ENCODE measurements at regions not wholly inside any gene's neighbourhood (a gene's known extent, or its start where the extent isn't known, plus 50 kb on each side); places are given as distances from the start of the nearest gene placed in this dataset.

DNA sequence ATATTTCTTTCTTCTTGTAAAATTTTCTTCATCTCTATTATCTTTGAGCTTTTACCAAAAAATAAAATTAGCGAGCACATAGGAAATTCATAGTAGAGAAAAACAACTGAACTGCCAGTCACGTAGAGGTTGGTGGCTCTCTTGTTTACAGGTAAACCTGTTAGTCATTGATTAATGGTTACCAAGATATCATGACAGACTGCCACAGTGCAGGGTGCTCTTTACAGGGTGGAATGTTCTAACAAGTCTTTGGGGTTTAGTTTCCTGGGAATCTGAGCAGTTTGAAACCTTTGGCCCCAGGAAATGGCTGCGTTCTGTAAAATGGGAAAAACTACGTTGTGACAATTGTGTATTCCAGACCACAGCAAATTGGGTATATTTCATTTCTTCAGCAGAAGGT is 407.3 kb upstream of the ADARB2 start:
- ATAC-seq (ENCODE audit: low read depth) (no peak), DNase-seq (no peak)
- no peaks in the 10 kb centered on the region for H3K79me1 ChIP-seq (ENCODE audit: low read depth in 1 of 2, low read length in 2 of 2)
- H2BK5ac ChIP-seq (ENCODE audit: low read depth, low read length, poor library complexity, severe bottlenecking): no peak overlapping the region
- H3K14ac ChIP-seq (replicated peaks; ENCODE audit: low read depth, low read length): no peak overlapping the region
- no peaks in the 10 kb centered on the region for H3K27me3 ChIP-seq (ENCODE audit: control insufficient read depth, insufficient read depth, low read length)
- intact Hi-C loops (cut with micrococcal nuclease): no loop called here
- H4K91ac ChIP-seq (ENCODE audit: insufficient read depth, low read depth, low read length): no peak overlapping the region
- CTCF ChIA-PET: no interaction called here
- no peak overlapping the region for H3K4me3 ChIP-seq (ENCODE audit: insufficient read depth, low read depth, low read length)
- H2AK9ac ChIP-seq (replicated peaks; ENCODE audit: low read depth, low read length, poor library complexity): no peak overlapping the region
- H4K20me1 ChIP-seq (ENCODE audit: insufficient read depth, low read length): no peaks in the 10 kb centered on the region
- no peak overlapping the region for H3K56ac ChIP-seq (ENCODE audit: extremely low read depth, insufficient read depth, low read length)
- no peak overlapping the region for H2AK5ac ChIP-seq (ENCODE audit: low read depth, low read length)
- no peak overlapping the region for H2AFZ ChIP-seq (replicated peaks; ENCODE audit: low read length, poor library complexity)
- no peak overlapping the region for H3K23ac ChIP-seq (ENCODE audit: low read depth, low read length)
- no peaks in the 10 kb centered on the region for H3K36me3 ChIP-seq (ENCODE audit: control insufficient read depth, insufficient read depth, low read length)
- H3K9ac ChIP-seq (ENCODE audit: low read depth, low read length): no peak overlapping the region
- dilution Hi-C loops (cut with HindIII; ENCODE audit: low sequenced_read_pairs, unreplicated experiment): no loop called here
- no peak for TF ChIP-seq MAZ (IDR thresholded peaks at IDR 0.05; ENCODE audit: borderline replicate concordance, low read depth, low read length)
- no peak for TF ChIP-seq RAD21 (IDR thresholded peaks at IDR 0.05; ENCODE audit: low read length)
- TF ChIP-seq RCOR1 (IDR thresholded peaks at IDR 0.05; ENCODE audit: insufficient replicate concordance, low read length): no peak
- TF ChIP-seq CEBPB (IDR thresholded peaks at IDR 0.05; ENCODE audit: low read depth, low read length): no peak
- TF ChIP-seq, protein P1, sequence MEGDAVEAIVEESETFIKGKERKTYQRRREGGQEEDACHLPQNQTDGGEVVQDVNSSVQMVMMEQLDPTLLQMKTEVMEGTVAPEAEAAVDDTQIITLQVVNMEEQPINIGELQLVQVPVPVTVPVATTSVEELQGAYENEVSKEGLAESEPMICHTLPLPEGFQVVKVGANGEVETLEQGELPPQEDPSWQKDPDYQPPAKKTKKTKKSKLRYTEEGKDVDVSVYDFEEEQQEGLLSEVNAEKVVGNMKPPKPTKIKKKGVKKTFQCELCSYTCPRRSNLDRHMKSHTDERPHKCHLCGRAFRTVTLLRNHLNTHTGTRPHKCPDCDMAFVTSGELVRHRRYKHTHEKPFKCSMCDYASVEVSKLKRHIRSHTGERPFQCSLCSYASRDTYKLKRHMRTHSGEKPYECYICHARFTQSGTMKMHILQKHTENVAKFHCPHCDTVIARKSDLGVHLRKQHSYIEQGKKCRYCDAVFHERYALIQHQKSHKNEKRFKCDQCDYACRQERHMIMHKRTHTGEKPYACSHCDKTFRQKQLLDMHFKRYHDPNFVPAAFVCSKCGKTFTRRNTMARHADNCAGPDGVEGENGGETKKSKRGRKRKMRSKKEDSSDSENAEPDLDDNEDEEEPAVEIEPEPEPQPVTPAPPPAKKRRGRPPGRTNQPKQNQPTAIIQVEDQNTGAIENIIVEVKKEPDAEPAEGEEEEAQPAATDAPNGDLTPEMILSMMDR (conservative IDR thresholded peaks at IDR 0.05; ENCODE audit: low read depth, low read length): no peak
- no peak for TF ChIP-seq RFX5 (IDR thresholded peaks at IDR 0.05; ENCODE audit: low read depth, low read length)
- no peak for TF ChIP-seq BHLHE40 (IDR thresholded peaks at IDR 0.05; ENCODE audit: low read depth, low read length)
- H3K4me1 ChIP-seq (ENCODE audit: control insufficient read depth, insufficient read depth, low read length): no peaks in the 10 kb centered on the region
- WGBS, 2 experiments (ENCODE audit: extremely low coverage in 2 of 2, insufficient read length in 1 of 2): no CpG with 5 or more reads among the region's 4 CpGs
- H2BK15ac ChIP-seq (ENCODE audit: low read depth, low read length): no peak overlapping the region
- no peak overlapping the region for H2BK20ac ChIP-seq (ENCODE audit: low read depth, low read length)
- no TSS peak for BruUV-seq (replicated peaks)
- peaks cover 25% of the 10 kb centered on the region for H3K9me3 ChIP-seq (ENCODE audit: control insufficient read depth, insufficient read depth, low read length)
- POLR2A ChIA-PET (ENCODE audit: unreplicated experiment): no interaction called here
- H3K4ac ChIP-seq (ENCODE audit: low read depth, low read length): no peak overlapping the region
- H4K8ac ChIP-seq (ENCODE audit: low read depth in 2 of 2, low read length in 2 of 2): no peak overlapping the region
- in situ Hi-C loops (cut with MboI; ENCODE audit: low sequenced_read_pairs): no loop called here
- no peak overlapping the region for H4K5ac ChIP-seq (ENCODE audit: low read depth, low read length)
- H3K9me1 ChIP-seq (ENCODE audit: insufficient read depth, low read length): no peaks in the 10 kb centered on the region
- no peak overlapping the region for H3K27ac ChIP-seq (ENCODE audit: insufficient read depth, low read length)
- H3K4me2 ChIP-seq (ENCODE audit: low read depth, low read length): no peak overlapping the region
- H3K18ac ChIP-seq (ENCODE audit: low read depth, low read length): no peak overlapping the region
- H2BK120ac ChIP-seq (ENCODE audit: low read depth, low read length): no peak overlapping the region
